ENCODE measurements at regions not wholly inside any gene's neighbourhood (a gene's known extent, or its start where the extent isn't known, plus 50 kb on each side); places are given as distances from the start of the nearest gene placed in this dataset.

GRCh38 chr1:157203166-157203565 lies 65.0 kb upstream of the ETV3 start:
- 89 to 92% methylated on average over 5 of the region's 5 CpGs for WGBS, 2 donors
- DNase-seq (no peak), FAIRE-seq (no peak), ATAC-seq (no peak)
- Histone ChIP-seq H3K27ac (no peak overlapping the region), H3K27me3 (no peaks in the 10 kb centered on the region), H3K36me3 (no peaks in the 10 kb centered on the region), H3K9me3 (no peaks in the 10 kb centered on the region), H3K4me3 (no peak overlapping the region), H3K4me1 (peaks cover 0 to 9% (median 6%) of the 10 kb centered on the region in 3 donors)
- intact Hi-C loops (cut with DNase I) = no loop called here
- TF ChIP-seq, protein P1, sequence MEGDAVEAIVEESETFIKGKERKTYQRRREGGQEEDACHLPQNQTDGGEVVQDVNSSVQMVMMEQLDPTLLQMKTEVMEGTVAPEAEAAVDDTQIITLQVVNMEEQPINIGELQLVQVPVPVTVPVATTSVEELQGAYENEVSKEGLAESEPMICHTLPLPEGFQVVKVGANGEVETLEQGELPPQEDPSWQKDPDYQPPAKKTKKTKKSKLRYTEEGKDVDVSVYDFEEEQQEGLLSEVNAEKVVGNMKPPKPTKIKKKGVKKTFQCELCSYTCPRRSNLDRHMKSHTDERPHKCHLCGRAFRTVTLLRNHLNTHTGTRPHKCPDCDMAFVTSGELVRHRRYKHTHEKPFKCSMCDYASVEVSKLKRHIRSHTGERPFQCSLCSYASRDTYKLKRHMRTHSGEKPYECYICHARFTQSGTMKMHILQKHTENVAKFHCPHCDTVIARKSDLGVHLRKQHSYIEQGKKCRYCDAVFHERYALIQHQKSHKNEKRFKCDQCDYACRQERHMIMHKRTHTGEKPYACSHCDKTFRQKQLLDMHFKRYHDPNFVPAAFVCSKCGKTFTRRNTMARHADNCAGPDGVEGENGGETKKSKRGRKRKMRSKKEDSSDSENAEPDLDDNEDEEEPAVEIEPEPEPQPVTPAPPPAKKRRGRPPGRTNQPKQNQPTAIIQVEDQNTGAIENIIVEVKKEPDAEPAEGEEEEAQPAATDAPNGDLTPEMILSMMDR (IDR thresholded peaks at IDR 0.05) = no peak

- no peak for DNase-seq
- Histone ChIP-seq H3K4me1 (peaks cover 0 to 12% (median 7%) of the 10 kb centered on the region in 3 donors), H3K9me3 (no peaks in the 10 kb centered on the region), H3K27ac (no peak overlapping the region), H3K27me3 (no peaks in the 10 kb centered on the region), H3K4me3 (no peak overlapping the region), H3K36me3 (no peaks in the 10 kb centered on the region)
- no peak for ATAC-seq
- TF ChIP-seq, protein P1 (IDR thresholded peaks at IDR 0.05) = no peak
- WGBS, 2 donors = 80 to 84% methylated on average over 5 of the region's 5 CpGs
- intact Hi-C loops (cut with DNase I) = no loop called here
- no peak for FAIRE-seq
Observed at GRCh38 chr1:157202331-157202730, 64.1 kb upstream of the ETV3 start.

DNA sequence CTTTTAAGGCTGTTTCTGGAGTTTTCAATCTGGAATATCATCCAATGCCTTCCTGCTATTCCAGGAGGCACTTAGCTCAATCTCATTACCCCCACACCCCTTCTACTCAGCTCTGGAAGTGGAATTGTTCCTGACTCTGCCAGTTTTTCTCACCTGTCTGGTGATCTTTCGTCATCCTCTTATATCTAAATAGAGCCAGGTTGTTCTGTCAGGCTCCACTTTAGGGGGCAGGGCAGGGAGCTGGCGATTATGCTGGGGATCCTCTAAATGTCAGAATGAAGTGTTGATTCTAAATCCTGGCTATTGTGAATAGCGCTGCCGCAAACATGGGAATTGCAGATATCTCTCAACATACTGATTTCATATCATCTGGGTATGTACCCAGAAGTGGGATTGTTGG lies 63.6 kb upstream of the ETV3 start:
- no peak overlapping the region for H3K4me3 ChIP-seq
- H3K27me3 ChIP-seq = no peaks in the 10 kb centered on the region
- intact Hi-C loops (cut with DNase I) = no loop called here
- WGBS, 2 donors = 56 to 59% methylated on average over 4 of the region's 4 CpGs
- DNase-seq (no peak), ATAC-seq (no peak), FAIRE-seq (no peak)
- H3K4me1 ChIP-seq = peaks cover 0 to 12% (median 7%) of the 10 kb centered on the region in 3 donors
- H3K27ac ChIP-seq = no peak overlapping the region
- TF ChIP-seq, protein P1 (IDR thresholded peaks at IDR 0.05) = no peak
- no peaks in the 10 kb centered on the region for H3K36me3 ChIP-seq
- H3K9me3 ChIP-seq = no peaks in the 10 kb centered on the region

GRCh38 chr1:157200451-157200850 lies 62.3 kb upstream of the ETV3 start:
- Histone ChIP-seq H3K36me3 (no peaks in the 10 kb centered on the region), H3K9me3 (no peaks in the 10 kb centered on the region), H3K27ac (no peak overlapping the region), H3K4me1 (peaks cover 0 to 12% (median 7%) of the 10 kb centered on the region in 3 donors), H3K27me3 (no peaks in the 10 kb centered on the region), H3K4me3 (no peak overlapping the region)
- FAIRE-seq (no peak), ATAC-seq (no peak), DNase-seq (no peak)
- TF ChIP-seq, protein P1 (IDR thresholded peaks at IDR 0.05) = no peak
- intact Hi-C loops (cut with DNase I) = no loop called here
- 80 to 82% methylated on average over 8 of the region's 8 CpGs for WGBS, 2 donors

DNA sequence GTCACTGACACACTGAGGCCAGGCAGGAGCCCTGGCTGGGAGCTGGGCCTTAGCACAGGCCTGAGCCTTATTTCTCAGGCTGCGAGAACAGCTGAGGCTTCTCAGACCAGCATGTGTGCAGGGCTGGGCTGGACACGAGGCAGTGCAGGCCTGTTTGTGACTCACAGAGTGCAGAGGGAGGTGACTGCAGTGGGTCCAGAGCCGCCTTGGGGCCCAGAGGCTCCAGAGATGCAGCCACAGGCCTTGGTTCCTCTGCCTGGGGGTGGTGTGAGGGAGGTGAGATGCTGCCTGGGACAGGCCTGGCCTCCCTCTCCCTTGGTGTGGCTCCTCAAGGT lies 61.2 kb upstream of the ETV3 start:
- FAIRE-seq (no peak), DNase-seq (no peak), ATAC-seq (no peak)
- no peaks in the 10 kb centered on the region for H3K9me3 ChIP-seq
- H3K4me3 ChIP-seq = no peak overlapping the region
- peaks cover 0 to 4% (median 0%) of the 10 kb centered on the region in 4 donors for H3K27me3 ChIP-seq
- H3K4me1 ChIP-seq = peaks cover 0 to 12% (median 7%) of the 10 kb centered on the region in 3 donors
- no peaks in the 10 kb centered on the region for H3K36me3 ChIP-seq
- WGBS, 2 donors = 78 to 82% methylated on average over 3 of the region's 3 CpGs
- TF ChIP-seq, protein P1 (IDR thresholded peaks at IDR 0.05) = no peak
- no peak overlapping the region for H3K27ac ChIP-seq
- intact Hi-C loops (cut with DNase I) = loop anchor here in 1 of 3 donors (10.0 kb wide), 1 partner anchor 165 kb away; no protein-coding TSS in a partner anchor

Measured in pancreas (tissue), 10 donors.